ENCODE measurements at regions not wholly inside any gene's neighbourhood (a gene's known extent, or its start where the extent isn't known, plus 50 kb on each side); places are given as distances from the start of the nearest gene placed in this dataset.

DNA sequence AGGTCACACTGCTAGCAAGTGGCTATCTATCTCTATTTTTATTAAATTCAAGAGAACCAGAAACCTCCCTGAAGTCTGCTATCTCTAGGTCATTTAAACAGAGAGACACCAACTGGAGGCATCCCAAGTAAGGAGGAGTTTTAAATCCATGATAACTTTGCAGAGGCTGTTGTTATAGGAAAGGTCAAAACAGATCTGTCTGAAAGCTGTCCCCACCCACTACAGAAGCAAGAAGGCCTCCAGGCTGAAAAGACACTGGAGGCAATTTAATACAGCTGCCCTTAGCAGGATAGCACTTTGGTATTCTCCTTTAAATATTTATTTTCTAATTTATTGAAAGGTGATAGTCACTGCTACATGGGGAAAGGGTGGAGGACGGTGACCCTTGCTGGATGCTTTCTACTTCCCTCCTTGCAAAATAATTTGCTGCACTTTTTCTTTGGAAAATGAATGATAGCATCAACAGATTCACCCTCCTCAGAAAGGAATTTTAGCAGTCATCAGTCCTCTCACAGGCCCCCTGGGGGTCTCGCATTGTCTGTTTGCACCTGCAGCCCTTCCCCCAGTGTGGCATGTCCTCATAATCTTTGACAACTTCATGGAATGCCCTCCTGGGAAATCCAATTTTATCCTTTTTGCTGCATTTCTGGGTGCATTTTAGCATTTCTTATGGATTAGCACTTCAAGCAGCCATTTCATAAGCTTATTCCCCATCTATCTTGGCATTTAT lies 429.5 kb upstream of the TNP1 start:
- H3K27ac ChIP-seq, result no peak overlapping the region

DNA sequence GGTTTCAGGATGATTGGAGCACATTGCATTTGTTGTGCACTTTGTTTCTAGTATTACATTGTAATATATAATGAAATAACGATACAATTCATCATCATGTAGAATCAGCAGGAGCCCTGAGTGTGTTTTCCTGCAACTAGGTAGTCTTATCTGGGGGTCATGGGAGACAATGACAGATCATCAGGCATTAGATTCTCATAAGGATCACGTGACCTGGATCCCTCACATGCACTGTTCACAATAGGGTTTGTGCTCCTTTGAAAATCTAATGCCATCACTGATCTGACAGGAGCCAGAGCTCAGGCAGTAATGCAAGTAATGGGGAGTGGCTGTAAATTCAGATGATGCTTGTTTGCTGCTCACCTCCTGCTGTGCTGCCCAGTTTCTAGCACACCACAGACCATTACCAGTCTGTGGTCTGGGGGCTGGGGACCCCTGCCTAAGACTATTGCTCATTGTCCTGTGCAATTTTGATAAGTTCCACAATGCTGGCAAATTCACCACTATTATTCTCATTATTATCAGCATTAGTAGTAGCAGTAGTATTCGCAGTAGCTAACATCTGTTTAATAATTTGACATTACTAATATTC lies 428.7 kb upstream of the TNP1 start:
- no peak overlapping the region for H3K4me3 ChIP-seq
- no peak overlapping the region for H3K27ac ChIP-seq

More for the DNA sequence above, 429.5 kb upstream of the TNP1 start:
- H3K4me3 ChIP-seq, result no peak overlapping the region

DNA sequence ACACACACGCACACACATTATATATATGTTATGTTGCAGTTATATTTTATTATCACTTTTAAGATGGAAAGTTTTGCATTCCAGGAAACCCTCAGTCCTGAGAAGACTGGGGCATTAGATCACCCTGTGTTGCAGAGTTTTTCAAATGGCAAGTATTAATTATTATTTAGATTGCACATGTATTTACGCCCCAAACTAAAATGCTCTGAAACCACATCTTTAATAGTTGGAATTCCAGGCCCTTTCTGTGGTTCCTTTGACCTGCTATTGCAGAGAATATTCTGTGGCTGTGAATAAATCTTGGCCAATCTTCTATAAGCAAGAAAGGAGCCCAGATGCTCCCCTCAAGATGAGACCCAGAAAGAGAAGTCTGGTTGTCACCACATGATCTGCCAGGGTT lies 427.0 kb upstream of the TNP1 start:
- no peak overlapping the region for H3K27ac ChIP-seq
- H3K4me3 ChIP-seq, result no peak overlapping the region

DNA sequence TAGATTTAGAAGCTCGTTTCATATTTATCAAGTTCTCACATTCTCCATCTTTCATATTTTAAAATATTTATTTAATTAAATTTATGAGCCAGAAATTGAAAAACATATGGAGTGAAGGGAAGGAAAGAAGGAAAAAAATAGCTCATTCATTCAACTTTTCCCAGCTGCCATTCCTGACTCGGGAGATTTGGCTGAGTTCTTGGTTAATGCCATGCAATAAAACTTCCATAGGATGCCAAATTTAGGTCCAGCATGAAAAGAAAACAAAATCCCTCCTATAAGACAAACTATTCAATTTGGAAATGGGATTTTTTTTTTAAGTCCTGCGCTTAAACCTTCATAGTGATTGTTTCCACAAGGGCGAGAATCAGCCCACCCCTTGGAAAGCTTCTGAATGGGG lies 426.1 kb upstream of the TNP1 start:
- Histone ChIP-seq H3K27ac (no peak overlapping the region), H3K4me3 (no peak overlapping the region)

DNA sequence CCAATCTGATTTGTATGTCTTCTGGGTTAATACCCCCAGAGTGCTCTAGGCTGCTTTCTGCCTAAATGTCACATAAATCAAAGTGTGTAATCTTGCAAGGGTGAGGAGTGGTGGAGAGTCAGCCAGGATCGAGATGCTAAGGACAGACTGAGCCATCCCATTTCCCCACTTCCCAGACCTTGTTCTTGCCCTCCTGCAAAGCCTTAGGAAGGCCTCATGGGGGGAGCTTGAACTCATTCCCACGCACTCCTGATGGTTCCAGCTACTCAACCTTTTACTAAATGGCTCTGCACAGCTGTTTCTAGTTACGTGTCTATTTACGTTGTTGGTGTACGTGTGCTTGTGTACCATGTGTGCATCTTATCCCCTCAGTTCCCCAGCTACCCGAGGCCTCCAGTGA lies 423.6 kb upstream of the TNP1 start:
- Histone ChIP-seq H3K27ac (no peak overlapping the region), H3K4me3 (no peak overlapping the region)

DNA sequence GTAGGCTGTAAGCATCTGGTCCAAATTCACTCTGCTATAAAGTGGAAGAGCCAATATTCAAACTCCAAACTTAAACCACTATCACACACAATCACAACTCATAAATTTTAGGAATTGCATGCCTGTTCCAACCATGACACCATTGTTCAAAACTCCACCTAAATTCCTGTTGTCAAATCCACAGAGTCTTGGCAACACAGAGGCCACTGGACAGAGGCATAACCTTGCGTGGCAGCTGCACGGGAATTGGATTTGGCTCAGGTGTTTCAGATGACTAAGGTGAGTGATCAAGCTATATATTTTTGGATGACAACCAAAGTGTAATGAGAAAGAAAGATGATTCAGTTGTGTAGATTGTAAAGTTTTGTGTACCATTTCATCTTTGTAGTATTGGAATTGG lies 422.7 kb upstream of the TNP1 start:
- no peak overlapping the region for H3K4me3 ChIP-seq
- H3K27ac ChIP-seq, result no peak overlapping the region

DNA sequence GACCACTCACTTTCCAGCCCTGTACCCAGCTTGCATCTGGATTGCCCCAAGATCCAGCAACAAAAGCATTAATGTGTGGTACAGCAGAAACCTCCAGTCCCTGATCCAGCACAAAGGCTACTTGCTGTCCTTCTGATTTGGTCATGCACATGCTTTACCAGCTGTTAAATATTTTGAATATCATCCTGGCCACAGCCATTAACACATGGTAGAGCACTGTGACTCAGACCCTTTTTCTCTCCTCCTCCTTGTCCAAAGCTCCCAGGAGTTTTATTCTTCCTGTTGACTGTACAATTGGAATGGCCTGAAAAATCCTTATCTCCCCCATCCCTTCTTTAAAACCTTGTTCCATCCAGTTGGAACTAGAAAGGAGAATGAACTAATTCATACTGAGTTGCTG lies 419.7 kb upstream of the TNP1 start:
- Histone ChIP-seq H3K4me3 (no peak overlapping the region), H3K27ac (peak overlapping the region in 3 of 21 experiments; percentile 0 to 52 (median 34))

DNA sequence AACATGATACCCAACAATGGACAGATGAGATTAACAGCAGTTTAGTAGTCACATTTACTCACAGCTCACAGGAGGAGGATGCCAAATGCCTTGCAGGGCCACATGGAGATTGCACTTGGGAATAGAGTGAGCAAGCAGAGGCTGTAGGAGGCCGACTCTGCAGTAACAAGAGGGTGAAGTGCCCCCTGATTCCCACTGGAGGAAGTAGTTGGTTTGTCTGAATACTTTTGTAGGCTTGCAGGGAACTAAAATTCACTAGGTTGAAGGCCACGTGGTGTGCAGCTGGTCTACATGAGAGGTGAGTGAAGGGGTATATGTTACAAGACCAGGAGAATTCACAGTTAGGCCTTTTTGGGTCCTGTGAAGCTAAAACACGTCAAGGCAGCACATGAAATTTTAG lies 419.3 kb upstream of the TNP1 start:
- peak overlapping the region in 3 of 21 experiments; percentile 0 to 52 (median 34) for H3K27ac ChIP-seq
- H3K4me3 ChIP-seq, result no peak overlapping the region

DNA sequence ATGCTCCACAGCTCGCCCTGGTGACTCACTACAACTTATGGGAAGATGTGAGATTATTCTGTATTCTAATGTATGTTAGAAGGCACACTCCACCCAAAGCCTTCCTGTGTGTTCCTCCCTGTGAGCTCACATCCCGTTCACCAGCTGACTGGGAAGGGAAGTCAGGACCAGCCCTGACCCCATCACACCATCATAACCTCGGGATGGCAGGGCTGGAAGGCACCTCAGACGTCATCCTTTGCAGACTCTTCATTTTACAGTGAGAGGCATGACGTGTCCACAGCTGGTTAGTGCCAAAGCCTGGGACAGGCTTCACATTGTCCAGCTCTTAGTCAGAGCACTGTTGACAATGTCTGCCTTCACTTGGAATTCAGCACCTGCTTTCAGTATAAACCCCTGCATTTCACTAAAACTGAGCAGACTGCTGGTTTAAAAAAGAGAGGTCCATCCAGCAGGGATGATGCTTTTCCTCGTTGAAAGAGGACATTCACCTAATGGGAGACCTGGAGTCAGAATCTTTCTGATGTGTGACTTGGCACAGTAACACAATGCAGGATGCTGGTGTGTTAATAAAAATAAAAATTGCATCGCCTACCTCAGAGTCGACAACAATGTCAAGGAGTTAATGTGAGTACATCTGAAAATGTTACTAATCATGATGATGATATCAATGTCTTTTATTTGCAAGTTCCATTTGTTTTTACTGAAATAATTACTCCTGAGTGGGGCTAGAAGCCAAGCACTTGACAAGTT lies 418.0 kb upstream of the TNP1 start:
- H3K27ac ChIP-seq, result no peak overlapping the region
- no peak overlapping the region for H3K4me3 ChIP-seq

DNA sequence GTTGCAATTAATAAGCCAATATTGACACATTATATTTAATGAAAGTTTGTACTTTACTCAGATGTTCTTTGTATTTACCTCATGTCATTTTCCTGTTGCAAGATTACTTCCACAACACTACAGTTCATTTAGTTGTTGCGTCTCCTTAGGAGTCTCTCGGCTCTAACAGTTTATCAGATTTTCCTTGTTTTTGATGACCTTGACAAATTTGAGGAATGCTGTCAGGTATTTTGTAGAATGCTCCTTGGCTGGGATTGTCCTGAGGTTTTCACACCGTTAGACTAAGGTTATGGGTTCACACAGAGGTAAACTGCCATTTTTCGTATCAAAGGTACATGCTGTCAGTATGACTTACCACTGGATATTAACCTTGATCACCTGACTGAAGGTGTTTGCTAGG lies 416.6 kb upstream of the TNP1 start:
- Histone ChIP-seq H3K4me3 (no peak overlapping the region), H3K27ac (no peak overlapping the region)

DNA sequence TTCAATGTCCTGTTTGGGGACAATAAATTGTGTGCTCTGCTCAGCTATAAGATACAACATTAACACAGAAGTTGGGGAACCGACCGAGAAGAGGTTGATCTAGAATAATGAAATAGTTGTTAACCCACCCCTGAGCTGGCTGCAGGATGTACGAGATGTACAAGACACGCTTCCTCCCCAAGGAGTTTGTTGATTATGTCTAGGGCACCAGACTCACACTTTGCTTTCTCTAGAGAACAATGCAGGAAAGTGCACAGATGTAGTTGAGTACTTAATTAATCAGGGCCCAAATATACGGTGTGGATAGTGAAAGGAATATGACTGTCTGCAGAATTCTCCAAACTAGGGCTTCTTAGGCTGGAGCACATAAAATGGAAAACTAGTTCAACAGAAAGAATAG lies 415.2 kb upstream of the TNP1 start:
- H3K4me3 ChIP-seq, result no peak overlapping the region
- H3K27ac ChIP-seq, result no peak overlapping the region

DNA sequence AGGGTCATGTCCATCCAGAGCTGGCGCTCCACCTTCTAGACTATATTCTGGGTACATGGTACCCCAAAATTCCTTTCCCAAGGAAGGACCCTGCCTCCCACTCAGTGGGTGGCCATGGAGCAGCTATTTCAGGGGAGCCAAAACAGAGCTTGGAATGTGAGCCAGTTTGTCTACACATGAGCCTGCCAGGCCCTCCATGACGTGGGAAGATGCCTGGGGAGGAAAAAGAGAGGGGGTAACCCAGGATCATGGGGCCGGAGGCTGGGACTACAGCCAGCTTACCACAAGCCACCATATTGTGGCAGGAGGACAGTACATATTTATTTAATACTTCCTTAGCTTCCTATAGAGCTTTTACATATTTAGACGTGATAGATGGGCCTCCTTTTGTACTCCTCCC lies 414.7 kb upstream of the TNP1 start:
- Histone ChIP-seq H3K4me3 (no peak overlapping the region), H3K27ac (no peak overlapping the region)

DNA sequence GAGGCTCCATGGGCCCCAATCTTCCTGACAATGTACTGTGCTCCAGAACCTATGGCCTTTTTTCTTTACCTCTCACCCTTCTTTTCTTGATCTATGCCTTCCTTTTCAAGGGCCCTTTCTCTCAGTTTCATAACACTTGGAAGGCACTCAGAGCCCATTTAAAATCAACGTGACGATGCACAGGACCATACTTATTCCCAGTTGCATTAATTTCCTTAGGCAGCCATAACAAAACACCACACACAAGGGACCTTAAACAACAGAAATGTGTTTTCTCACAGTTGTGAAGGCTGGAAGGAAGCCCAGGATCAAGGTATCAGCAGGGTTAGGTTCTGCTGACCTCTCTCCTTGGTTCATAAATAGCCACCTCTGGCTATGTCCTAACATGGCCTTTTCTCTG lies 414.0 kb upstream of the TNP1 start:
- Histone ChIP-seq H3K4me3 (no peak overlapping the region), H3K27ac (no peak overlapping the region)

DNA sequence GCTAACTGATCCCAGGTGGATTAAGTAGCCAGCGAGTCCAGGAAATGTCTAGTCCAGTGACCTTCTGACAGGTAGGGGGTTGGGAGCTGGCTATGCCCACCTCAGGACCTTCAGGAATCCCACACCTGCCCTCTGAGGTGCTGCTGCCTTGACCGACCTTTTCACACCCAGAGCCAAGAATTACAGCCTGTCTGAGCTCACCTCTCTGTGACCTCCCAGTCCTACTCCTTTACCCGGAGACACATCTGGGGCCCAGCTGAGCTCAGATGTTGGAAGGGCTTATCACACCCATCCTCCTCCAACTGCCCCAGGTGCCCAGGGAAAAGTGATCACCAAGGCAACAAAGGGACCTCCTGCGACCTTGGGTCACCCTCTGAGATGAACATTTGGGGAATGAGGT lies 413.3 kb upstream of the TNP1 start:
- Histone ChIP-seq H3K27ac (peak overlapping the region in 1 of 21 experiments; percentile 22), H3K4me3 (no peak overlapping the region)

DNA sequence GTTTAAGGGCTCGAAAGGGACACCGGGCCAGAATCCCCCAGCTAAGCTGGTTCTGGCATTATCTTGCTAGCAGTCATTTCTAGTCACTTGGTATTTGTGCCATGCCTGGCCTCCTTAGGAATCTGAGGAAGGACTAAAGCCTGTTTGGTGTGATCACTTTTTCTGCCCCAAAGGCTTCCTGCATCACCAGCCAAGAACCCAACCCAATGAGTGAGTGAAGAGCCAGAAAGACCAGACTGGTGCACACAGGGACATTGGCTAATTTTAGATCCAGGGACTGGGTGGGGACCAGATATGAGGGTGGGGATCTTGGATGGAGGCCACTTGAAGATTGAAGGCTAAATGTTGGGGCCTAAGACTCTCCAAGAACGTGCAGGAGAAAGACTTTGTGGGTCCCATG lies 411.9 kb upstream of the TNP1 start:
- H3K27ac ChIP-seq, result peak overlapping the region in 1 of 21 experiments; percentile 11
- H3K4me3 ChIP-seq, result no peak overlapping the region

DNA sequence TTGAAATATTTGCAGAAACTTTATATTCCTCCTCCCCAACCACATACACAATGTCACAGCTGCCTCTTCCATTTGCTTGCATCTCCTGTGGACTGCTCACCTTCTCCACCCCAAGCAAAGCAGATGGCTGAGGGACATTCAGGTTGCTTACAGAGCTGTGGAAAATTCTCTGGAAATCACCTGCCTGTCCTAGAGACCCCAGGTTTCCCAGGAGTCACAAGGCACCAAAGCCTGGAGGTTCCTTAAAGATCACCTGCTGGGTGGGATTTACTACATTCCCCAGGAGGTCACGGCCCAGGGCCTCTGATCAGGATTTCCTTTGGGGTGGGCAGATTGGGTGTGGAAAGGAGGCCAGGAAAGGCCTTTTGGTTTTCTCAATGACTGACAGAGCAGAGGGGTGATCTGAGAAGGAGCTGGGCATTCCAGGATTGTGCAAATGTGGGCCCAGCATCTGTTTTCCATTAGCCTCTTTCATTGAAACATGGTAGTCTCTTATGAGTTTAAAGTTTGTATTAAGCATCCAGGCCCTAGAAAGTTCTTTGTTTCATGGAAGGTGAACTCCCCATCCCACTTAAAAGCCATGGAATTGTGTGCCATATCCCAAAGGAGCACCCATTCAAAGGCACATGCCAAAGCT lies 410.7 kb upstream of the TNP1 start:
- peak overlapping the region in 4 of 21 experiments; percentile 2 to 35 (median 8) for H3K27ac ChIP-seq
- H3K4me3 ChIP-seq, result no peak overlapping the region

DNA sequence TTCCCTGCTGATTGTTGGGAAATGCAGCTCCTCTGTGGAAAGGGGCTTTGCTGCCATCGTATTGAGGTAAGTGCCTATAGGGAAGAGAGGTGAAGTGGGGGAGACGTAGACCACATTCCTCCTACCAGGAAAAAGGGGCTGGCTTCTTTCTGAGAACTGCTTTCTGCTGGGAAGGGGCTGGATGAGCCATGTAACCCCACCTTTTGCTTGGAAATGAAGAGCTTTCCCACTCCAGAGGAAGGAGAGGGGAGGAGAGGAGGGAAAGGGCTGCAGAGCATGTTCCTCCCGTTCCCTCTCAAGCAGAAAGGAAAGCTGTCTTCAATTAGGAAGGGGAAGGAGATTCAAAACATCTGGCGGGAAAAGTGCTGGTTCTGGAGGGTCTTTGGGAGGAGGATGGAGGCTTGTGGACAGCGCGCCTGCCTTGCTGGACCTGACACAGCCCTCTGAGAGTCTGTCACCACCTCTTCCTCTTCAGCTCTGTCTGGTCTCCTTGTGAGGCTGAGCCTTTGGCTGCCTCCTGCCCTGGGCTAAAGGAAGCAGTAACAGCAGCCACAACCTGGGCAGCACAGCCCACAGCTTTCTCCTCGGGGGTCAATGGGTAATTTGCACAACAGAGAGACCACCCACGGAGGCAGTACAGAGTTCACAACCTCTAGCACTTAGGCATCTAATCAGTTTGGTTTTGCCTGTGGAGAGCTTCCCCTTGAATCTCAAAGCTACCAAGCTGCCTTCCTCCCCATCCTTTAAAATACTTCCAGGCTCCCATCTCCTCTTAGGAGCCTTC lies 410.0 kb upstream of the TNP1 start:
- Histone ChIP-seq H3K27ac (peak overlapping the region in 5 of 21 experiments; percentile 6 to 36 (median 16)), H3K4me3 (no peak overlapping the region)

DNA sequence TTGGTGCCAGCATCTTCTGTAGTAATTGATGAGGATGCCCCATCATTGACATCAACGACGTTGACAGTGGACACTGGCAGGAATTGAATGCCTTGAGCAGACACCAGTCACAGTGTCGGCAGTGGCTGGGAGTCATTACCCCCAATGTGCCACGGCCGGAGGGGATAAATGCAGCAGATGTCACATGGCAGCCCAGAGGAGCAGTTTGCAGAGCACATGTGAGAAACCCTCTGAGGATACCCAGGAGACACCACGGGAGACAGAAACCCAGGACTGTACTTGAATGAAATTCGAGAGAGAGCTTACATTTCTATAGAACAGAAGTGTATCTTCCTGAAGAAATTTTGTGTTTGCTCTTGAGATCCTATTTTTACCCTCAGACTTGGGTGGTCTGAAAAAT lies 409.1 kb upstream of the TNP1 start:
- no peak overlapping the region for H3K4me3 ChIP-seq
- no peak overlapping the region for H3K27ac ChIP-seq

DNA sequence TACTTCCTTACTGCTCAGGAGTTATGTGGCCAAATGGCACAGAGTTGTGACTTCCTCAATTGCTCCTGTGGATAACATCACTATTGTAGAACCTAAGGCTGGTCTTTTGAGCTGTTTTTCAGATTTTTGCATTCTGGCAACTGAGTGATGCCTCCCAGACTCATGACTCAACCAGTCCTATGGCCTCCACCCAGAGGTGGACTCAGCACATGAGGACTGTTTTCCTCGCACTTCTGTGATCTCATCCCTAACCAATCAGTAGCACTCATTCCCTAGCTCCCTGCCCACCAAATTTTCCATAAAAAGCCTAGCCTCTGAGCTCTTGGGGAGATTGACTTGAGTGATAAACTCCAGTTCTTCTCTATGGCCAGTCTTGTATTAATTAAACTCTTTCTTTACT lies 407.9 kb upstream of the TNP1 start:
- H3K27ac ChIP-seq, result no peak overlapping the region
- no peak overlapping the region for H3K4me3 ChIP-seq

DNA sequence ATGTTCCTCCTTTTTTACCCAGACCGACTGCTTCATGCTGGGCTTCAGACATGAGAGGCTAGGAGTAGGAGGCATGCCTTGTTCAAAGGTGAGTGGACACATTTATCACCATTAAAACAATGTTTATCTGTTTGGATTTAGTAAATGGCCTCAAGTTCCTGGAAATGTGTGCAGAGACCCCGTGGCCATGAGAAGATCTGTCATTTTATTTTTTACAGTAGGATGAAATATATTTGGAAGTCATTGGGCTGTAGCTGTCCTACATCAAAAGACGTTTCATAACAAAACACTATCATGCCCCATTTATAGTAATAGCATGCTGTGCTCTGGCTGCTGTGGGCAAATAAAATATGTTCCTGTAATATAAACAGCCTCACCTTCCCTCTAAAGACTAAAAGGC lies 403.9 kb upstream of the TNP1 start:
- H3K27ac ChIP-seq, result no peak overlapping the region
- H3K4me3 ChIP-seq, result no peak overlapping the region

Measured in skin epidermis (tissue), 12 donors.